ENCODE measurements at regions not wholly inside any gene's neighbourhood (a gene's known extent, or its start where the extent isn't known, plus 50 kb on each side); places are given as distances from the start of the nearest gene placed in this dataset.
A peak's percentile ranks its signal among the peaks of the same experiment; 100 is the strongest.
"Not testable (repeated sequence)": the region's sequence is repeated elsewhere in the genome, so short reads cannot be mapped to it uniquely, and the experiment has no call there.

DNA sequence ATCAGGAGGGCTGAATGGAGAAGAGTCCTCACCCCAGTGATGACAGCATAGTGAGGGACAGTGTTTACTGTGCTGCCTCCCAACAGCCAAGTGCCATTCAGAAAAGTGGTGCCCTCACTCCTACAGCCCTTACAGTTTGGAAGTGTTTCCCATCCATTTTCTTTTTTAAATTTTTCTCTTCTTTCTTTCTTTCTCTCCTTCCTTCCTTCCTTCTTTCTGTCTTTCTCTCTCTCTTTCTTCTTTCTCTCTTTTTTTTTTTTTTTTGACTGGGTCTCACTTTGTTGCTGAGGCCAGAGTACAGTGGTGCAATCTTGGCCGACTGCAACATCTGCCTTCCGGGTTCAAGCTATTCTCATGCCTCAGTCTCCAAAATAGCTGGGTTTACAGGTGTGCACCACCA, 755.3 kb downstream of the UQCRFS1 start:
- no peak for DNase-seq

DNA sequence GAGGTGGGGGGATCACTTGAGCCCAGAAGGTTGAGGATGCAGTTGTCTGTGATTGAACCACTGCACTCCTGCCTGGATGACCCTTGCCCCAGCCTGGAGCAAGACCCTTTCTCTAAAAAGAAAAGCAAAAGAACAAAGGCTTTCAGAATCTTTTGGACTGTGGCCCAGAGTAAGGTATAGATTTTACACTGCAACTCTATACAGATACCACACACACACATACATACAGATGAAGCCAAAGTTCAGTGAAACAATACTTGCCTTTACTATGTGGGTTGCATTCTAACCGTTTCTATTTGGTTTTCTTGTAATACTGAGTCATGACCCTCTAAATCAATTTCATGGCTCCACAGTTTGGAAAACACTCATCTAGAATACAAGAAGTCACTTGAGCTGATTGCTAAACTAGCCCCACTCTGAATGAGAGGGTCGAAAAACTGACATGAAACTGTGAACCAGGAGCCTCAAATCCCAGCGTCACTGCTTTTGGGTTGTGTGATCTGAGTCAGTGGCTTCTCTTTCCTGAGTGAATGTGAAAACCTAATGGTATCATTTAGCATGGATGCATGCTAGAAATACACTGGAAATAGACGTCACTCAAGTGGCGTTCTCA, 756.1 kb downstream of the UQCRFS1 start:
- no peak for DNase-seq

DNA sequence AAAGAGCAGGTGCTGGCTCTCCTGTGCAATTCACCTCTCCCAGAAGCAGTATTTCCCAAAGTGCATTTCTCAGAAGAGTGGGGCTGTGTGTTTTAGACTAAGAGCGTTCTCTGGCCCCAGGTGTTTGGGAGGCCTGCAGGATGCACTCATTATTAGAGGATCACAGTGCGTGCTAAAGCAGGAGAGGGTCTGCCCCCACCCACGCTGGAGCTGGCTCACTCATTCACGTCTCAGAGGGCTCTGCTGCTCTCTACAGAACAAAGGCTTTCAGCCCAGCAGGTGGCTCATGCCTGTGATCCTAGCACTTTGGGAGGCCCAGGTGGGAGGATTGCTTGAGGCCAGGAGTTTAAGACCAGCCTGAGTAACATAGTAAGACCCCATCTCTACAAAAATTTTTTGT, 756.7 kb downstream of the UQCRFS1 start:
- no peak for DNase-seq

DNA sequence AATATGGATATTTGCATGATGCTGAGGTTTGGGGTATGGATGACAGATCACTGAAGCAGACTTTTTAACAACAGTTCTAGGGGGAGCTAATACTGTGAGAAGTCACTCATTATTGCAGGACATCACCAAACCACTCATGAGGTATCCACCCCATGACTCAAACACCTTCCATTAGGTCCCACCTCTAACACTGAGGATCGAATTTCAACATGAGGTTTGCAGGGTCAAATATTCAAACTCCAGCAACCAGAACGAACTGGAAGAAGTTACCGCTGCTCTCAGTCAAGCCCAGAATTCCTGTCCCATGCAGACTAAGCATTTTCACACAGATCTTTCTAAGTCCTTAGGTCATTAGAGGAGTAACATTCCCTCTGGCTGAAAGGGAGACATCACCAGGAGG, 758.9 kb downstream of the UQCRFS1 start:
- no peak for DNase-seq

DNA sequence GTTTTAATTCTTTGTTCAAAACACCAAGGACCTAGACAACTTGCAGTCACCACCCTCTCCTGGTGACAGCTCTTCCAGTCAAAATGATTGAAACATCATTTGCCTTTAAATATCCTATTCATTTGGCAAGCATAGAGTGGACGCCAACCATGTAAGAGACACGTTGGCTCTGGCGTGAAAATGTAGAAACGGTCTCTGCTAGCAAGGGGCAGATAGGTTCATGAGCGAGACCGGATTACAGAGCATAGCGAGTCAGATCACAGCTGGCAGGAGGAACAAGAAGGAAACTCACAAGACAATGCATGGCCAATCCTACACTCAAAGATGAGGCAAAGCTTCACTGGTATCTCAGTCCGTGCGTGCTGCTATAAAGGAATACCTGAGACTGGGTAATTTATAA, 759.5 kb downstream of the UQCRFS1 start:
- DNase-seq, result no peak

DNA sequence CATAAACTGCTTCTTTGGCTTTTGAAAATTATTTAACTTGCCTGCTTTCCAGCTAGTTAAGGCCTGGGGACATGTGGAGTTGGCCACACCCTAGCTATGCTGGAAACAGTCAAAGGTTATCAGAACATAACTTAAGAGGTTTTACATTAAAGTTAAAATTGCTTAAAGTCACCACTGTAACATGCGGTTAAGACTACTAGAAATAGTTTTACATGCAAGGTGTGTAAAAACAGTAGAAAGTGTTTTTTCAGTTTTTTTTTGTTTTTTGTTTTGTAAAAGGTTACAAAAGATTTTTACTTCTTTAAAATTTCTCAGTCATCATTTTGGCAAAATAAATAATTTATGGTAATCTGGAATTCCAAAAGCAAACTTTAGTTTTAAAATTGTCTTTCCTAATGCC, 763.1 kb downstream of the UQCRFS1 start:
- no peak for DNase-seq

DNA sequence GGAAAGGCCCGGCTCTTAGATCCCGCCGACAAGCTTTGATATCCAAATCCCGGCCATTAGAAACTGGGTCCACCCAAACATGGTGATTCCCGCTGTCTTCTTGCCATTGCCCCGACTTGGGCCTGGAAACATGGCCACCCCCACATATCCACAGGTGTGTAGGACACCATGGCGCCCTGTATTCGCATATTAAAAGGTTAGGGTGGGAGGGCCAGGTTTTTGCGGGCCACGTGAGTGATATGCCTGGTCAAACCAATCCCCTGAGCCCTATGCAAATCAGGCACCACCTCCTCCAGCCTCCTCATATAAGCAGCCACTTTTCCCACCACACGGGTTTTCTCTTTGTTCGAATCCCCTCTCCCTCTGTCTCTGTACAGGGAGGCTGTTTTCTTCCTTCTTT, 766.4 kb downstream of the UQCRFS1 start:
- no peak for DNase-seq

DNA sequence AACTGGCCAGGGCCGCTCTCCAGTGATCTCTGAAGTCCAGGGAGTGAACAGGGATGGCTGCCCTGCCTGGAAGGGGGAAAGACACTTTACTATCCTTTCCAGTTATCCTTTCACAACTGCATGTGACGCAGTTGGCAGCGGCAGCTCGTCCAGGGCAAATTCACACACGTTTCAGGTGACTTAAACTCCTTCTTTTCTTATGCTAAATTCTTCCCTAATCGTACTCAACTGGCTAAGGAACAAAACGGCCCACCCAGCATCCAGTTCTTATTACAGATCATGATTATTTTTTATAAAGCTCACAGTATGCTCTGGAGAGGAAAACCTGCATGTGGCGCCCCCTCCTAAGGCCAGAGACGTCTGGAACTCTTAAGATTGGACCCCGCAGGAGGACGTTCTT, 767.1 kb downstream of the UQCRFS1 start:
- no peak for DNase-seq

DNA sequence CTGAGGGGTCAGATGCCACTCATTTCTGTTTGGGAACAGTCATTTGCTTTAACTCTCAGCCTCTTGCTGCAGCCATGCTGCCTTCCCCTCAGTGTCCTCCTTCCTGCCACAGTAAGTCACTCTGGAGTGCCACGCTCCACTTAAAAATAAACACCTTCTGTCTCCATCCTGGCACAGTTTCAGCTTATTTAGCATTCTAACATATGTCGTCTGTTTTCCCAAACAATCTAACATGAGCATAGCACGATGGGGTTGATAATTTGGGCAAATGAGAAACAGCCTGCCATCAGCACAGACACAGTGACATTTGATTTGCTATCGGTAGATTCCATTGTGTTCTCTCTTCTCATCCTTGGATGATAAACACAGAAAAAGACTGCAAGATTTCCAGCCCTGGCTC, 768.6 kb downstream of the UQCRFS1 start:
- no peak for DNase-seq

DNA sequence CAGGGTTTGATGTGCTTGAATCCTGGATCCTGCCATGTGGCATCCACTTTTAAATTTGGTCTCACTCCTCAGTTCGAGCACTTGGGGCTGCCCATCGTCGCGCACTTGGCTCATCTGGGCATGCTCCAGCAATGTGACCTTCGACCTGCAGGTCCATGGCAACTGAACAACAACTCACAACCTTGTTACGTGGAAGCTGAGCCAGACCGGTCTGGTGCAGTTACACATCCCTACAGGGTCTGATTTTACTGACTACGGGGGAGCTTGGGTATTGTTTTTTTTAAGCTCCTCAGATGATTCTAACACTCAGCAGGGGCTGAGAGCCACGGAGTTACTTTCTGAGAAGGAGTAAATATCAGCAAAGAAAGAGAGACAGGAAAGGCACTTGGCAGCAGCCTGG, 769.6 kb downstream of the UQCRFS1 start:
- DNase-seq, result no peak

DNA sequence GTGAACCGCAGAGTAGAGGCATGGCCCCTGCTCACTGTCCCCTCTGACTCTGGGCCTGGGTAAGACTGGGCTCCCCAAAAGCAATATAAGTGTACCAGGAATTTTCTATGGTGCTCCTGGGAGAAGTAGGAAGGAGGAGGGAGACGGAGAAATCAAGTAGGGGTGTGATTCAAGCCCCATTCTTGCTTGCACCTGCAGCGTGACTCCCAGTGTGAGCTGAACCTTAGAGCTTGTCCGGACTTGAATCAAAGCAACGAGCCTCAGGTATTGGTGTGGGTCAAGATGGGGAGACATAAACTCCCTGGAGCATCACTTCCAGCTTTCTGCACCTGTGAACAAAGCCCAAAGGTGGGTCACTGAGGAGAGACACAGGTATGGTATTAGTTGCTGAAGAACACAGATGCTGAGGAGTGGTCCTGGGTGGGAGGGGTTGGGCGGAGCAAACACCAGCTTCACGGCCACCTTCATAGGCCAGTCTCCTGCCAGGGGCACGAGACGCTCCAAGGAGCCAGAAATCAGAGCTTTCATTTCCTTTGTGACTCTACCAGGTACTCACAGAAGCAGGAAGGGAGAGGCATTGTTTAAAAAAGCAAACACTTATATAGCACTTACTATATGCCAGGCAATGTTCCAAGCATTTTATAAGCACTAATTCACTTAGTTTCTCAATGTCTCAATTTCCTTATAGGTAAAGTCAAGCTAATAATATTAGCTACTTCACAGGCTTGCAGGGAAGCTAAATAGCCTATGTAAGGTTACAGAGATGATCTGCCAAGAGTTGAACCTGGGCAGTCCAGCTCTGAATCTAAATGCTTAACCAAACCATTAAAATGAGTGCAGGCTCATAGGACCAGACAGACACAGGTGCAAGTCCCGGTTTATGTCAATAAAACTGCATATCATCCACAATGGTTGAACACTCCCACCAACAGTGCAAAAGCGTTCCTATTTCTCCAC, 775.3 kb downstream of the UQCRFS1 start:
- DNase-seq, result peak; percentile 90

DNA sequence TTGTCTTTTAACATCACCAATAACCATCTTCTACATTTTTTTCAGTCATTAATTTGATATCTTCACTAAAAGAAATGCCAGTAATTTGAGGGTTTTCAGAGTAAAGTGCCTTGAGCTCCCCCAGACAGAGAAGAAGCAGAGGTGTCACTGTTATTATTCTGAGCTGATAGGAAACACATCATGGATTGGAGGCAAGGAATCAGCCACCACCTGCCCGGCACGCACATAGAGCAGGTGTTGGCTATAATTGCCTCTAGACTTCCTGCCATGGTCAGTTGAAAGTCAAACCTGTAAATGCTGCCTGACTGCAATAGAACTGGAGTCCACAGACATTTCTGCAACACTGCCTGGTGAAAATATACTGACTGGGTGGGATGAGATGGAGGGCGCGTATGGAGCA, 776.6 kb downstream of the UQCRFS1 start:
- peak; percentile 38 for DNase-seq

DNA sequence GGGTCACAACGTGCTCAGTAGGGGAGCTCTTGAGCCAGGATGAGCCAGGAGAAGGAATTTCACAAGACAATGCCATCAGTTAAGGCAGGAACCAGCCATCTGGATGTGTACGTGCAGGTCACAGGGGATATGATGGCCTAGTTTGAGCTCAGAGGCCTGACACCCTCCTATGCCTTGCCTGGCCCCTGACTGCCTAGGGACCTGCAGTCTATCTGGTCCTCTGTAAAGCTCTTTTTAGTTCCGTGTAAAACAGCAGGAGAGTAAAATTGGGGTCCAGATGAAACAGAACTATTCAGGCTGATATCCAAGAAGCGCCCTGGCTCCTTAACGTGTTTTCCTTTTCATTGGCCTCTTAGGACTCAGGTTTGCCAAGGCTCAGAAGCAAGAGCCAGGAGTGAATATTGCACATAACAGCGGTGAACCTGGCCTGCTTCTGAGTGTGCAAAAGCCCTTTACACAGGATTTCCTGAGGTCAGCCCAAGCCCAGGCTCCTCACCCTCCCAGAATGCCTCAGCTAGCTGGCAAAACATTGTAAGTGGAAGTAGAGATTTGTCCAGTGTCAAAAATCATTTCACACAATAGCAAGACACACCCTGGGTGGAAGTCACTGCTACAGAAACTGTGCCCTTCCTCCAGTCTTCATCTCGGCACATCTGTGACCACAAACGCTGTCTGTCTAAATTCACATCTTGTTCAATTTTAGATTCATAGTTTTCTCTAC, 777.2 kb downstream of the UQCRFS1 start:
- DNase-seq, result no peak

DNA sequence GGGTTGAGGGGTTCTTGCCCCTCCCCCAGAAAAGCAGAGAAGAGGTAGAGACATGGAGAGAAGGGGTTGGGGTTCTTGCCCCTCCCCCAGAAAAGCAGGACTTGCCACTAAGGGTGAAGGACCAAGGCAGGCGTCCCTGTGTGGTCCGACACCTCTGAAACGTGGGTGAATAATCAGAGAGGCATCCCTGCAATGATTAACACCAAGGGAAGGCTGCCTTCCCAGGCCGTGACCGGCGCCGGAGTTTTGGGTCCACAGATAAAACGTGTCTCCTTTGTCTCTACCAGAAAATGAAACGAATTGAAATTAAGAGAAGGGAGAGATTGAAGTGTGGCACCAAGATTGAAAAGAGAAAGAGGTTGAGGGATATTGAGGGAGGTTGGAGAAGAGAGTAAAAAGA, 778.2 kb downstream of the UQCRFS1 start:
- not testable (repeated sequence) for DNase-seq

DNA sequence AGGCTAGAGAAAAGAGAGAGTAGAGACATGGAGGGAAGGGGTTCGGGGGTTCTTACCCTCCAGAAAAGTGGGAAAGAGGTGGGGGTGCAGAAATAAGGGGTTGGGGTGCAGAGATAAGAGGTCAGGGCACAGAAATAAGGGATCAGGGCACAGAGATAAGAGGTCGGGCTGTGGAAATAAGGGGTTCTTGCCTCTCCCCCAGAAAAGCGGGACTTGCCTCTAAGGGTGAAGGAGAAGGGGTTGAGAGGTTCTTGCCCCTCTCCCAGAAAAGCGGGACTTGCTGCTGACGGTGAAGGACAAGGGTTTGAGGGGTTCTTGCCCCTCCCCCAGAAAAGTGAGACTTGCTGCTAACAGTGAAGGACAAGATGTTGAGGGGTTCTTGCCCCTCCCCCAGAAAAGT, 778.6 kb downstream of the UQCRFS1 start:
- DNase-seq, result not testable (repeated sequence)

DNA sequence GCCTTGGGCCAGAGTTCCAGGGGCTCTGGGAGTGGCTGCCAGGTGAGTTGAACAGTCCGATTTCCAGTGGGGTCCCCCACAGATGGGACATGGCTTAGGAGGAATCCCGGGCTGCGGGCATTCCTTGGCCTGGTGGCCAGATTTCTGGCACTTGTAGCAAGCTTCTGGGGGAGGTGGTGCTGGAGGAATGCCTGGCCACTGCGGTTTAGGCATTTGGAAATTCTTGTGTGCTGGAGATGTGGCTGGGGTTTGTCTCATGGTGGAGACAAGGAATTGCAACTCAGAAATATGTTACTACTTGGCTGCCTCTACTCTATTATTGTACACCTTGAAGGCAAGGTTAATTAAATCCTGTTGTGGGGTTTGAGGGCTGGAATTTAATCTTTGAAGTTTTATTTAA, 779.8 kb downstream of the UQCRFS1 start:
- not testable (repeated sequence) for DNase-seq

DNA sequence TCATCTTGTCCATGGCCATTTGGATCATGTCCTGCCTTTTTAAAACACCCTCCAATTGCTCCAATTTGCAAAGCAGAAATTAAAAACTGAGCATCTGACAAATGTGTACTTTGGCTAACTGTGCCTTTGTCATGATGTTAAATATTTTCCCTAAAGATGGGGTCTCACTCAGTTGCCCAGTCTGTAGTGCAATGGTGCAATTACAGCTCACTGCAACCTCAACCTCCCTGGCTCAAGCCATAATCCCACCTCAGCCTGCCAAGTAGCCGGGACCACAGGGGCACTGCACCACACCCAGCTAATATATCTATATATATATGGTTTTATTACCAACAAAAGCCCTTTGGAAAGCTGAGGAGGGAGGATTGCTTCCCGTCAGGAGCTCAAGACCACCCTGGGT, 782.7 kb downstream of the UQCRFS1 start:
- no peak for DNase-seq

DNA sequence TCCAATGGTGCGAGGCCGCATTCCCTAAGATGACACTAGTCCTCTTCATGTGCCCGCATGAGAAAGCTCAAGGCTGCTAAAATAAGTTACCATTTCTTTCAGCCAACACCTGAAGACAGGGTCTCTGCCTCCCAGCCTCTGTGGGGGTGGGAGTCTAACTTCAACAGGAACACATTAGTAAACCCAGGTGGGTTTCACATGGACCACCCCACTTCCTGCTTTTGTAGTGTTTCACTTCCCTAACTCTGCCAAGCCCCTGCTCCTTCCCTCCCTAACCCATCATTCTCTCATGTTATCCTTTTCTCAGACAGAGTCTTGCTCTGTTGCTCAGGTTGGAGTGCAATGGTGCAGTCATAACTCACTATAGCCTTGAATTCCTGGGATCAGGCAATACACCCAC, 783.6 kb downstream of the UQCRFS1 start:
- no peak for DNase-seq

DNA sequence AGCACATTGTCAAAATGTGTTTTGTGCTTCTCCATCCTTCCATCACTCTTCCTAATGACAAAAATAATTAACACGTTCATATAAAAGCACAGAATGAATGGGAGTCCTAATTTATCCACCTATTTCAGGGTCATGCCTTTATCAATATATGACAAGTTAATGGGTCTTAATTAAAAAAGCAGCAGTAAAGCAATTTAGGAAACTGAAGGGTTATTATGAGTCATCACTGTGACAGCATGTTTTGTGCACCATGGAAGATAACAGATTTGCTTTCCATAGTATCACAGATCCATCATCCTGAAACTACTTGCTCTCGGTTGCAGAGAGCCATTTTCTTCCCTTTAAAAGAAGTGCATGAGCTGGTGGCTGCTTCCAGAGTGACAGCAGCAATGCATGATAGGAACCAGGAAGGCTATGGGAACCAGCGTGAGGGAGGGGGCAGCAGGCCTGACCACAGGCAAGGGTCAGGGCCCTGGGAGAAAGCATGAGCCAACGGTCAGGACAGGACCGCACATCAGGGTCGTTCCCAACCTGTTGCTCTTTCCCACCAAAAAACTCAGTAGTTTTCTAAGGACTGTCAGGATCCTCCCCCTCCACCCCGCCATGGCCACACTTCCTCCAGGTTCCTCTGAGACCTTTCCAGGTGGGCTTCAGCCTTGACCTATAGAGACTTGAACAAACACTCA, 784.1 kb downstream of the UQCRFS1 start:
- no peak for DNase-seq

DNA sequence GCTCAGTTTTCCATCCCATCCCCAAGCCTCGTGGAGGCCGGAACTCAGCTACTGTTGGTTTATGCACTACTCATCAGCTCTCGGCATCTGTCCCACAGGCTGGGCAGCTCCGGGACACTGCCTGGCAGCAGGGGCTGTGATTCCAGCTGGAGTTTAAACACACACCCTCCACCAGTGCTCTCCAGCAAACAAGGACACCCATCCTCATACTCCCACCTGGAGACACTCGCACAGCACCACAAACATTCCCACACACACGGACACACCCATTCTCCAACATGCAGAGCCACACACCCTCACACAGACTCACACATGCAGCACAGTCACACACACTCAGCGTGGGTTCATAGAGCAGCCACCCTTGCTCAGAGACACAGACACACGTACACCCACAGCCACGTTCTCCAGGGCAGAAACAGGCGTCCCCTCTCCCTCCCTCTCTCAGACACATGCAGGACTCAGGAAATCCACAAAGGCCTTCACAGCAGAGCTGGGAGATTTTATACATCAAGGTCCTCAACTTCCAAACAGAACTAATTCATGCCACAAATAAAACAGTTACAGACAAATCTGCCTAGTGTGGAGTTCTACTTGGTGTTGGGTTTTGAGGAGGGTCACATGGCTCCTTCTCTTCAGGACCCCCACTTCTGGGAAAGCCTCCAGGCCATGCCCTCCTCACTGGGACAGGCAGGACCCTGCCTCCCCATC, 785.4 kb downstream of the UQCRFS1 start:
- DNase-seq, result no peak

DNA sequence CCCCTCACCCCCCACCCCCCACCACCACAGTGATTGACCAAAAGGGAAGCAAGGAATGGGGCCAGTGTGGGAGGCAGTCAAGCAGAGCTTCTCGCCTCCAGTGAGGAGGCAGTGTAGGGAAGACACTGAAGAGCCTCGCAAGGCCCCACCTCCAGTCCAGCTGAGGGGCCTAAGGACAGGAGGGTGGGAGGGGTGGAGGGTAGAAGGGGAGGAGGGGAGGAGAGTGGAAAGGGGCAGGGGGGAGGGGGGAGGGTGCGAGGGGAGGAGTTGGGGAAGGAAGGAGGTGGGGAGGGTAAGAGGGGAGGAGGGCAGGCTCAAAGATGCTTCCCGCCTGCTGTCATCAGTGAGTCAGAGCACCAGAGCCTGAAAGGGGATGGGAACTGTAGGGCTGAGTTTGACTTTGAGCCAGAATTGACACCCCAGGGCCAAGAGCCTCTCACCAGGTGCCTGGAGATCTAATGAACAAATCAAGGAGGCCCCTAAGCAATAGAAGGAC, 786.2 kb downstream of the UQCRFS1 start:
- DNase-seq, result no peak

DNA sequence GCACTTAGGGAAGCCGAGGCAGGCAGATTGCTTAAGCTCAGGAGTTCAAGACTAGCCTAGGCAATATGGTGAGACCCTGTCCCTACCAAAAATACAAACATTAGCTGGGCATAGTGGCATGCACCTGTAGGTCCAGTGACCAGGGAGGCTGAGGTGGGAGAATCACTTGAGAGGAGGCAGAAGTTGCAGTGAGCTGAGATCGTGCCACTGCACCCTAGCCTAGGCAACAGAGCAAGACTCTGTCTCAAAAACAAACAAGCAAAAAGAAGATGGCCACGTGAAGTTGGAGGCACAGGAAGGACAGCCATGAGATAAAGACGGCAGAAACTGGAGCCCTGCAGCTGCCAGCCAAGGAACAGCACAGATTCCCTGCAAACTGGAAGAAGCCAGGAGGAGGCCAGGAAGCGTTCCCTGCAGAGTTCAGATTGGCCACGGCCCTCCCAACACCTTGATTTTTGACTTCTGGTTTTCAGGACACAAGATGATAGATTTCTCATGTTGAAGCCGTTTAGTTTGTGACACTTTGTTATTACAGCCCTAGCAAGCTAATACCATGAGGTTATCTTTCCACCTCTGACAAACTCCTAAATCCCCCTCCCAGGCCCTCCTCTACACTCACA, 786.7 kb downstream of the UQCRFS1 start:
- DNase-seq, result no peak
